H1 (cell line): ENCODE measurements at regions not wholly inside any gene's neighbourhood (a gene's known extent, or its start where the extent isn't known, plus 50 kb on each side); places are given as distances from the start of the nearest gene placed in this dataset.

ENCODE experiments used
- CTBP2 ChIP-seq: IDR thresholded peaks from 2 replicates; pipeline ENCODE4 v1.7.0; 2011; ENCODE audit warnings: borderline replicate concordance, mild to moderate bottlenecking, moderate library complexity, mixed read lengths, low read length; ENCODE audit not compliant: insufficient read depth, insufficient read length
- EZH2 ChIP-seq: fragments of 200-600 bp; sonication (generic); IDR thresholded peaks from 2 replicates; pipeline ENCODE4 v1.7.1; 2012; ENCODE audit warnings: low read depth, mild to moderate bottlenecking, moderate library complexity, low read length, inconsistent platforms; ENCODE audit not compliant: severe bottlenecking
- KDM1A ChIP-seq: fragments of 200-600, 300-600 bp; sonication (generic); IDR thresholded peaks from 2 replicates; pipeline ENCODE4 v1.7.1; 2016; ENCODE audit warnings: mild to moderate bottlenecking, low read length, borderline replicate concordance
- NANOG ChIP-seq: IDR thresholded peaks from 2 replicates; pipeline ENCODE4 v1.6.1; 2011; ENCODE audit warnings: low read length, low read depth, mild to moderate bottlenecking, inconsistent platforms; ENCODE audit not compliant: insufficient read depth, poor library complexity, severe bottlenecking
- POU5F1 ChIP-seq: IDR thresholded peaks from 2 replicates; pipeline ENCODE4 v1.6.1; 2011; ENCODE audit warnings: low read depth, mild to moderate bottlenecking, low read length, moderate library complexity
- RAD21 ChIP-seq, 2 experiments: IDR thresholded peaks in 1 of 2; conservative IDR thresholded peaks in 1 of 2; 2 replicates each; pipeline ENCODE4 v1.6.1; 2011; ENCODE audit warnings: low read depth in 2 of 2, low read length in 2 of 2, improper control_type of control experiment in 1 of 2, inconsistent platforms in 1 of 2, mild to moderate bottlenecking in 1 of 2, moderate library complexity in 1 of 2
- RBBP5 ChIP-seq: IDR thresholded peaks from 2 replicates; pipeline ENCODE4 v1.7.1; 2012; ENCODE audit warnings: low read depth, mild to moderate bottlenecking, inconsistent platforms, low read length, moderate library complexity, borderline replicate concordance
- RFX5 ChIP-seq: IDR thresholded peaks from 2 replicates; pipeline ENCODE4 v1.6.1; 2011; ENCODE audit warnings: low read depth, low read length, improper control_type of control experiment, borderline replicate concordance
- SAP30 ChIP-seq: fragments of 300-600 bp; sonication (generic); IDR thresholded peaks from 2 replicates; pipeline ENCODE4 v1.7.1; 2012; ENCODE audit warnings: low read length, moderate library complexity, mild to moderate bottlenecking, inconsistent platforms; ENCODE audit not compliant: insufficient read depth, insufficient replicate concordance
- TF ChIP-seq, protein P1 (sequence below): fragments of 300-600 bp; sonication (generic); IDR thresholded peaks from 2 replicates; pipeline ENCODE4 v1.7.1; 2012; ENCODE audit warnings: low read length, moderate library complexity, mild to moderate bottlenecking, inconsistent platforms; ENCODE audit not compliant: insufficient replicate concordance

- TF ChIP-seq, protein P1, sequence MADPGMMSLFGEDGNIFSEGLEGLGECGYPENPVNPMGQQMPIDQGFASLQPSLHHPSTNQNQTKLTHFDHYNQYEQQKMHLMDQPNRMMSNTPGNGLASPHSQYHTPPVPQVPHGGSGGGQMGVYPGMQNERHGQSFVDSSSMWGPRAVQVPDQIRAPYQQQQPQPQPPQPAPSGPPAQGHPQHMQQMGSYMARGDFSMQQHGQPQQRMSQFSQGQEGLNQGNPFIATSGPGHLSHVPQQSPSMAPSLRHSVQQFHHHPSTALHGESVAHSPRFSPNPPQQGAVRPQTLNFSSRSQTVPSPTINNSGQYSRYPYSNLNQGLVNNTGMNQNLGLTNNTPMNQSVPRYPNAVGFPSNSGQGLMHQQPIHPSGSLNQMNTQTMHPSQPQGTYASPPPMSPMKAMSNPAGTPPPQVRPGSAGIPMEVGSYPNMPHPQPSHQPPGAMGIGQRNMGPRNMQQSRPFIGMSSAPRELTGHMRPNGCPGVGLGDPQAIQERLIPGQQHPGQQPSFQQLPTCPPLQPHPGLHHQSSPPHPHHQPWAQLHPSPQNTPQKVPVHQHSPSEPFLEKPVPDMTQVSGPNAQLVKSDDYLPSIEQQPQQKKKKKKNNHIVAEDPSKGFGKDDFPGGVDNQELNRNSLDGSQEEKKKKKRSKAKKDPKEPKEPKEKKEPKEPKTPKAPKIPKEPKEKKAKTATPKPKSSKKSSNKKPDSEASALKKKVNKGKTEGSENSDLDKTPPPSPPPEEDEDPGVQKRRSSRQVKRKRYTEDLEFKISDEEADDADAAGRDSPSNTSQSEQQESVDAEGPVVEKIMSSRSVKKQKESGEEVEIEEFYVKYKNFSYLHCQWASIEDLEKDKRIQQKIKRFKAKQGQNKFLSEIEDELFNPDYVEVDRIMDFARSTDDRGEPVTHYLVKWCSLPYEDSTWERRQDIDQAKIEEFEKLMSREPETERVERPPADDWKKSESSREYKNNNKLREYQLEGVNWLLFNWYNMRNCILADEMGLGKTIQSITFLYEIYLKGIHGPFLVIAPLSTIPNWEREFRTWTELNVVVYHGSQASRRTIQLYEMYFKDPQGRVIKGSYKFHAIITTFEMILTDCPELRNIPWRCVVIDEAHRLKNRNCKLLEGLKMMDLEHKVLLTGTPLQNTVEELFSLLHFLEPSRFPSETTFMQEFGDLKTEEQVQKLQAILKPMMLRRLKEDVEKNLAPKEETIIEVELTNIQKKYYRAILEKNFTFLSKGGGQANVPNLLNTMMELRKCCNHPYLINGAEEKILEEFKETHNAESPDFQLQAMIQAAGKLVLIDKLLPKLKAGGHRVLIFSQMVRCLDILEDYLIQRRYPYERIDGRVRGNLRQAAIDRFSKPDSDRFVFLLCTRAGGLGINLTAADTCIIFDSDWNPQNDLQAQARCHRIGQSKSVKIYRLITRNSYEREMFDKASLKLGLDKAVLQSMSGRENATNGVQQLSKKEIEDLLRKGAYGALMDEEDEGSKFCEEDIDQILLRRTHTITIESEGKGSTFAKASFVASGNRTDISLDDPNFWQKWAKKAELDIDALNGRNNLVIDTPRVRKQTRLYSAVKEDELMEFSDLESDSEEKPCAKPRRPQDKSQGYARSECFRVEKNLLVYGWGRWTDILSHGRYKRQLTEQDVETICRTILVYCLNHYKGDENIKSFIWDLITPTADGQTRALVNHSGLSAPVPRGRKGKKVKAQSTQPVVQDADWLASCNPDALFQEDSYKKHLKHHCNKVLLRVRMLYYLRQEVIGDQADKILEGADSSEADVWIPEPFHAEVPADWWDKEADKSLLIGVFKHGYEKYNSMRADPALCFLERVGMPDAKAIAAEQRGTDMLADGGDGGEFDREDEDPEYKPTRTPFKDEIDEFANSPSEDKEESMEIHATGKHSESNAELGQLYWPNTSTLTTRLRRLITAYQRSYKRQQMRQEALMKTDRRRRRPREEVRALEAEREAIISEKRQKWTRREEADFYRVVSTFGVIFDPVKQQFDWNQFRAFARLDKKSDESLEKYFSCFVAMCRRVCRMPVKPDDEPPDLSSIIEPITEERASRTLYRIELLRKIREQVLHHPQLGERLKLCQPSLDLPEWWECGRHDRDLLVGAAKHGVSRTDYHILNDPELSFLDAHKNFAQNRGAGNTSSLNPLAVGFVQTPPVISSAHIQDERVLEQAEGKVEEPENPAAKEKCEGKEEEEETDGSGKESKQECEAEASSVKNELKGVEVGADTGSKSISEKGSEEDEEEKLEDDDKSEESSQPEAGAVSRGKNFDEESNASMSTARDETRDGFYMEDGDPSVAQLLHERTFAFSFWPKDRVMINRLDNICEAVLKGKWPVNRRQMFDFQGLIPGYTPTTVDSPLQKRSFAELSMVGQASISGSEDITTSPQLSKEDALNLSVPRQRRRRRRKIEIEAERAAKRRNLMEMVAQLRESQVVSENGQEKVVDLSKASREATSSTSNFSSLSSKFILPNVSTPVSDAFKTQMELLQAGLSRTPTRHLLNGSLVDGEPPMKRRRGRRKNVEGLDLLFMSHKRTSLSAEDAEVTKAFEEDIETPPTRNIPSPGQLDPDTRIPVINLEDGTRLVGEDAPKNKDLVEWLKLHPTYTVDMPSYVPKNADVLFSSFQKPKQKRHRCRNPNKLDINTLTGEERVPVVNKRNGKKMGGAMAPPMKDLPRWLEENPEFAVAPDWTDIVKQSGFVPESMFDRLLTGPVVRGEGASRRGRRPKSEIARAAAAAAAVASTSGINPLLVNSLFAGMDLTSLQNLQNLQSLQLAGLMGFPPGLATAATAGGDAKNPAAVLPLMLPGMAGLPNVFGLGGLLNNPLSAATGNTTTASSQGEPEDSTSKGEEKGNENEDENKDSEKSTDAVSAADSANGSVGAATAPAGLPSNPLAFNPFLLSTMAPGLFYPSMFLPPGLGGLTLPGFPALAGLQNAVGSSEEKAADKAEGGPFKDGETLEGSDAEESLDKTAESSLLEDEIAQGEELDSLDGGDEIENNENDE = no peak
- TF ChIP-seq SAP30 = no peak
- TF ChIP-seq NANOG = no peak
- no peak for TF ChIP-seq EZH2
- no peak for TF ChIP-seq RAD21 (IDR thresholded peaks at IDR 0.05 in 1 of 2, conservative IDR thresholded peaks at IDR 0.05 in 1 of 2; ENCODE audit: low read depth in 2 of 2, low read length in 2 of 2)
- no peak for TF ChIP-seq RFX5
- no peak for TF ChIP-seq RBBP5
- TF ChIP-seq CTBP2 = no peak
- TF ChIP-seq POU5F1 = no peak
- TF ChIP-seq KDM1A = no peak
These were observed 249.1 kb downstream of the LY86 start (continued) for GRCh38 chr6:6837541-6838080.
